ENCODE measurements at regions not wholly inside any gene's neighbourhood (a gene's known extent, or its start where the extent isn't known, plus 50 kb on each side); places are given as distances from the start of the nearest gene placed in this dataset.
A peak's percentile ranks its signal among the peaks of the same experiment; 100 is the strongest.
"Not testable (repeated sequence)": the region's sequence is repeated elsewhere in the genome, so short reads cannot be mapped to it uniquely, and the experiment has no call there.

DNA sequence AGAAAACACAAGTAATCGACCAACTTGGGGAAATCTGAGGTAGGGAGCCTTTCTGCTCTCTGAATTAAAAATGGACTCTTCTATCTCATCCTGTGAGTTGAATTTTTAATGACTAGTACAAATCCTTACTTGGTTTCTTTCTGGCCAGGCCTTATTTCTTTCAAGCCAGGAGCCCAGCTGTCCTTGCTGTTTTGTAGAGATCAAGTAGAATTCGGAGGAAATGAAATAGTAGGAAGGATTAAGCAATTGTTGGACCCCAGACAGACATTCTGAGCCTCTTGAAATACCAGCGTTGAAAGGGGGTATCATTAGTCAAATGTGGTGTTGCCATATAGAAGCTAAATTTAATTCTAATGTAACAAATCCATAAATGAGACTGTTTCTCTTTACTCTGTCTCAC, 53.7 kb upstream of the SMIM15 start:
- no peak for DNase-seq

DNA sequence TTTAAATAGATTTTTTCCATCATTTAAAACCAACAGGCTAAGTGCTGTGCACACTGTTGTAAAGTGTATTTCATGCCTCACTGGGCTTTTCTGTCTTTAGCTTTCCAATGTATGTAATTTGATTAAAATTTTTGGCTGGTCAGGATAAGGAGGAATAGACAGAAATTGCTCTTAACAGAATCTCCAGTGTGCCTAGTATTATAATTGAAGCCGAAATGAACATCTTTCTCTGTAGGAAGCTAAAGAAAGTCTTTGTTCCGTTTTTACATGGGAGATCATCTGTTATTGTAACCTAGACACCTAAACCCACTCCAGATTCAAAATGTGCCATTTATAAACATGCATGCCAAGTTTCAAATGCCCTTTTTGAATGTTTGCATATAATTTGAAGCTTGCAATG, 54.5 kb upstream of the SMIM15 start:
- DNase-seq = no peak

DNA sequence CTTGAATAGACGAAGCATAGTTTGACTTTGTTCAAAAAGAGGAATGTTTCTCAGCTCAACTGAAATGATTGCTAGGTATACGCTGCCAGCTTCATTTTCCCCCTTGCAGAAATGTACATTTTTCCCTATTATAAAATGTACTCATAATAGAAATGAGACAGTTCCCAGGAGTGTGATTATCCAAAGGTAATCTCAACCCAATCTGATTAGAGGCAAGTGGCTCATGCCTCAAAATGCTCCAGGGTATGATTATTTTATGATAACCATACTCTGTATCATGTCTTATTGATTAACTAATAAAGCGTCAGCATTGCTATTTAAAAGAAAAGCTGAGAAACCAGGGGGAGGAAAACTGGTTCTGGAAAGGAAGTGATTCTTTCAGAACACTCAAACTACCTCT, 54.9 kb upstream of the SMIM15 start:
- DNase-seq = no peak

DNA sequence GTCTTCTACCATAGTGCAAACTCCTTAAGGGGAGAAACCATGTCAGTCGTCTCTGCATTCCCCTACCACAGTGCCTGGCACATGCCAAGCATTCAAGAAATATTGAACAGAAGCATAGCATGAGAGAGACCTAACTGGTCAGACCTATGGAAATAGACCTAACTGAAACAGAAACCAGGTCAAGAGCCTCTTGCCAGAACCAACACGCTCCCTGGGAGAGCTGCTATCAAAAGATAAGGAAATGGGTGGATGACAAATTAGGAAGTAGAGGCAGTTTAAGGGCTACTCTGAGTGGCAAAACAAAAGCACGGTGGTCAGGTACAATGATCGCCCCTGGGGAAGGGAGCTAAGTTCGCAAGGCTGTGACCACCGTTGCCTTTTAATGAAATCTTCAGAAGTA, 66.0 kb upstream of the SMIM15 start:
- DNase-seq = no peak

DNA sequence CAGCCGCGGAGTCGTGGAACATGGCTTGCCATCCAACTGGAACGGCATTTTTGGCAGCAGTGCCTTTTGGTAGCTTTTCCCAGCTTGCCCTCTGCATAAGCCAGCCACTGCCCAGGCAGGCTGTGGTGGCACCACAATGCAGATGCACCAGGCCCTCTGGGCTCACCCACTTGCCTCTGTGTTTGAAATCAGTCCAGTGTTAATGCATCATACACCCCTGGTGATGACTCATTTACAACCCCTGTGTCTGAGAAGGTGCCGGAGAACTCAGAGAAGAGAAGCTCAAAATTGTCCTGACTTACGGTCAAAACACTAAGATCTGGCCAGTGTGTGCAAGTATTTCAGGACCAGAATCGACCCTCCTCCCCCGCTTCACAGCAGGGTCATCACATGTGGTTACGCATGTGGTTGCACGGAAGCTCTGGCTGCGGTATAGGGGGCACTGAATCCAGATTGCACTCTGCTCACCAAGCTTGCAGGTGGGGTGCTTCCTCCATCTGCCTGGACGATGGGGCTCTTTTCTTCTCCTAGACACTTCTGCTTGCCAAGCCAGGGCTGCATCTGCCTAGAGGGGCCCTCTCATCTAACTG, 66.5 kb upstream of the SMIM15 start:
- peak in 2 of 56 donors; percentile 2 to 33 for DNase-seq

DNA sequence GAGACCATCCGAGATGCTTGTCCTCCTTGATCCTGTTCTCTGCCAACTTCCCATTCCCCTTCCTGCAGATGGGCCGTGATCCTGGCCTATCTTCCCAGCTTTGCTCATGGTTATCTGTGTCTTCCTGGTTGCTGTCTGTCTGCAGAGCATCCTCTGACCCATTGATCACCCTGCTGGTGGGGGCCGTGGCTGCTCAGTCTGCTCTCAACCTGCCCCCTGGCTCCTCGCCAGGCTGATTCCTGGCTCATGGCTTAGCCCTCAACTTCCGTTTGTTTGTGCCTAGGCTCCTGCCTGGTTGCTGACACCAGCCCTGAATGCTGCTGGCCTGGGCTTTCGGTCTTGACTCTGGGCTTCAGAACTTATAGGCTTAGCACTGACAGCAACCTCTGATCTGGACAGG, 67.1 kb upstream of the SMIM15 start:
- DNase-seq = no peak

DNA sequence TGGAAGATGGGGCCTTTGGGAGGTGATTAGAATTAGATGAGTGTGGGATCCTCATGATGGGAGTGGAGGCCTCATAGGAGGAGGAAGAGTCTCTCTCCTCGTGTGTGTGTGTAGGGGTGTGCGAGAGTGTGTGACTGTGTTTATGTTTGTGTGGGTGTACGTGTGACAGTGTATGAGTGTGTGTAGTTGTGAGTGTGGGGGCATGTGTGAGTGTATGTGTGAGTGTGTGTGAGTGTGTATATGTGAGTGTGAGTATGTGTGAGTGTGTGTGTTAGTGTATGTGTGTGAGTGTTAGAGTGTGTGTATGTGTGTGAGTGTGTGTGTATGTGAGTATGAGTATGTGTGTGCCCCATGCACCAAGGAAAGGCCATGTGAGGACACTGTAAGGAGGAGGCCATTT, 68.2 kb upstream of the SMIM15 start:
- DNase-seq = no peak

DNA sequence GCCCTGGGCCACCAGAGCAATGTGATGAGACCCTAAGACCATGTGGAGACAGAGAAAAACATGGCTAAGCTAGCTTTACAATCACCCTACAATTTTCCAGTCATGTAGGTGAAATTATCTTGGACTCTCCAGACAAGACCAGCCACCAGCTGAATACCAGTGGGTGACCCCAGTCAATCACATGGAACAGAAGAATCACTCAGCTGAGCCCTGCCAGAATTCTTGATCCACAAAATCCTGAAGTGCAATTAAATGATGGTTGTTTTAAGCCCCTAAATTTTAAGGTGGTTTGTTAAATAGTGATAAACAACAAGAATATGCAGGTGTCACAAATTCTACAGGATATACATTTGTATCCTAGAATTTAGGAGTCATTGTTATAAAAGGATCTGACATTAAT, 69.5 kb upstream of the SMIM15 start:
- DNase-seq = no peak

DNA sequence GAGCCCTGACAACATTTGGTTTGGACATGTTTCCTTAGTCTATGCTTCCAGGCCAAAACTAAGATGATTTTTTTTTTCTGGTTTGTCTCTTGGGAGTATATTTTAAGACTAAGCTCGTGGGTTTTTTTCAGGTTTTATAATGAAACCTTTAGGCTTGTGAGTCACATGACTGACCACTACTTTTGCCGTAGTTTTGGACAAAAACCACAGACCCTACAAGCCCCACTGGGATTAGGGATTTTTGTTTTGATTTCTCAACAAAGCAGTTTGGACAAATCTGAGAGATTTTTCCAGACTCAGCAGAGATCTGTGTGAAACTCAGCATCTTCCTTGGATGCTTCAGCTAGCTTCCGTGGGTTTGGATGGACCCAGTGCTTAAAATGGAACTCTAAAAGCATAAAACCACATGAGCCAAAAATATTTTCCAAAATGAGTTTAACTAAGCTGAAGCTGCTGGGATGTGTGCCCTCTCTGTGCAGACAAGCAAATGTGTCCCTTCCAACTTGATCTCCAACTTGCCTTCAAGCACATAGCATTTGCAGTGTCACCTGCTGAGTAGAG, 70.3 kb upstream of the SMIM15 start:
- no peak for DNase-seq

DNA sequence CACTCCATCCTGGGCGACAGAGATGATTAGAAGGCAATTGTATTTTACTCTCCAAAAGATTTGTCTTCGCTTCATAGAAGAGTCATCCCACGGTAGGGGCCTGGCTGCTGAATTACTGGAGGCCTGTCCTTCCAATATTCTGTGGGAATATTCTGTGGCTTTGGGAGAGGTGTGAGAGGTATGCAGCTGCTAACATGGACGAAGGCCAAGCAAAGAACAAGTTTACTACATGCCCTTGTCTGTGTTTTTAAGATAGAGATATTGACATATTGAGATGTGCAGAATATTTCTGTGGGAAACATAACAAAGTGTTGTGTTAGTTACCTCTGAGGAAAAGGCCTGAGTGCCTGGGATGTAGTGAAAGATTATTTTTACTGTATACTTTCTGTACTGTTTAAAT, 71.8 kb upstream of the SMIM15 start:
- no peak for DNase-seq

DNA sequence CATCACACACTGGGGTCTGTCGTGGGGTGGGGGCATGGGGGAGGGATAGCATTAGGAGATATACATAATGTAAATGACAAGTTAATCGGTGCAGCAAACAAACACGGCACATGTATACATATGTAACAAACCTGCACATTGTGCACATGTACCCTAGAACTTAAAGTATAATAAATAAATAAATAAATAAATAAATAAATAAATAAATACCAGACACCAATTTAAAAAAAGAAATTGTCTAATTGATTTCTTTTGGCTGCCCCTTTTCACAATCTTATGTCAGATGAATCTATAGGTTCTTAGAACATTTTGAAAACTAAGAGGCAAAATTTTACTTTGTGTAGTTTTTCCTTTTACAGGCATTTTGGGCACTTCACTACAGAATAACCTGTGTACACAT, 74.4 kb upstream of the SMIM15 start:
- DNase-seq = not testable (repeated sequence)

DNA sequence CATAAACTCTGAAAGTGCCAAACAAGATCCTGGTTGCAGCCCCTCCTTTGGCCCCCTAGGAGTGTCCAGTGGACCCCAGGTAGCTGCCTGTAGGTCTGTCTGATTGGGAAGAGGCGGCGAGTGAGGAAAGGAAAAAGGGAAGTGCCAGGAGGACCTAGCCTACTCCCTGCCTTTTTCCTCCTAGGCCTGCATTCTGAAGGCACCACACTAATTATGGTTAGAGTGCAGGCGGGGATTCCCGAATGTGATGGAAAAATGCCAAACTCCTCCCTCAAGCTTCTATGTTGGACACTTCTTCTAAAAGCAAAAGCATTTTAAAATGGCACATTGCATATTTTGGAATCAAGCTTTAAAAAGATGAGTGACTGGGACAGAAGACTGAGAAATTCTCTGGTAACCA, 83.2 kb upstream of the SMIM15 start:
- DNase-seq = no peak

DNA sequence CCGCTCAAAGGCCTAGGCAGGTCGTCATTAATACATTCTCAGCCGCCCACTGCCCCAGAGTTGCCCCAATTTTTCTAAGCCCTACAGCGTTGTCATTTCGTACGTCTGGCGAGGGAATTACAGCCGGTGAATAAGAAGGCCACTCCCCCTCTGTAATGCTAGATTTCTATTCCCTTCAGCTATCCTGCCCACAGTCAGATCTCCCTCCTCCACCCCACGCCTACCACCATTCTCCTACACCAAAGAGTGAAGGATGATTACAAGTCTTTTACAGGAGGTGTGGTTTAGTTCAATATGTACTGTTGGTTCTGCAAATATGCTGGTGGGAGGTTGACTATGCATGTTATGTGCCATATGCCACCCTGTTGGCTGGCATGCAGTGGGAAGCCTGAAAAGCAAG, 83.7 kb upstream of the SMIM15 start:
- DNase-seq = peak in 17 of 56 donors; percentile 8 to 54 (median 30)

DNA sequence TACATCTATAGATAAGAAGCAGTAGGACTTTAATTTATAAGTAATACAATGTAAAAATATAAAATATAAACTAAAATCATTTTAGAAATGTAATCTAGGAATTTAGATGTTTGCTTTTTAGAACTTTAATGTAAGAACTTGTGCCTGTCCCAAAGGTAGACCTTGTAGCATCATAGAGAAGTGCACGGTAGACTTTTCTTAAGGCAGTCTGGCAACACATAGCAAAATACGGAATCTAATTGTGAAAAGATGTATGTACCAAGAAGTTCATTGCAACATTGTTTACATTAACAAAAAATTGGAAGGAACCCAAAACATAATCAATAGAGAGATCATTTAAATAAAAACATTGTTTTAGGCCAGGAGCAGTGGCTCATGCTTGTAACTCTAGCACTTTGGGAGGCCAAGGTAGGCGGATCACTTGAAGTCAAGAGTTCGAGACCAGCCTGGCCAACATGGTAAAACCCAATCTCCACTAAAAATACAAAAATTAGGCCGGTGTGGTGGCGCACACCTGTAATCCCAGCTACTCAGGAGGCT, 84.6 kb upstream of the SMIM15 start:
- DNase-seq = no peak

DNA sequence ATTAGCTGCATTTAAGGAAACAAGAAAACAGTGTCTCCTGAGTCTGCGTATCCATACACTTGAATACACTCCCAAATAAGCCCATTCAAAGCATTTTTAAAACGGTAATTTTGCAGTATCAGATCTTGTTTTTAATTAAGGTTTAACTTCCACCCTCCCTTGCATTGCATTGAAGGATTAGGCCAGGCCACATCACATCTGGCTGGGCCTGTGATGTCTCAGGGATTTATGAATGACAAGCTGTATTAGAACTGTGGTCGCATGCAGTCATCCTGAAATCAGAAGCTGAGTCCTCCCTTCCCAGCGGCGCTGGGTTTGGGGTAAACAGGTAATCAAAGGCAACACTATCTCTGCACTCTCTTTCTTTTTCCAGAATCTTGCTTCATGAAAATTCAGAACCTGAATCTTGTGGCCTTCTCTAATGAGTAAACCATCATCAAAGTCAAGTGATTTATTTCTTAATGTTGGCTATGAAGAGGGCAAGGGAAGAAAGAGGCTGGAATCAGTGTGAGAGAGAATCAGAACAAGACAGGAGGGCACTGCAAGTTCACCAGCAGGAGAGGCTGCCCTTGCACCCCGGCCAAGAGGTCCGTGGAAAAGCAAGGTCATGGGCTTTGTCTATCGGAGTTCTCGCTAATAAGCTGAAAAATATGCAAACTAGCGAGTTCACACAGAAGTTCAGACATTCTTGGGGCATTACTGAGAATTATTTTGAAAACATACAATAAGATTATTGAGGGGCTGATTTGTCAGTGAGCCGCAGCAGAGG, 80.0 kb upstream of the ZSWIM6 start:
- DNase-seq = no peak

DNA sequence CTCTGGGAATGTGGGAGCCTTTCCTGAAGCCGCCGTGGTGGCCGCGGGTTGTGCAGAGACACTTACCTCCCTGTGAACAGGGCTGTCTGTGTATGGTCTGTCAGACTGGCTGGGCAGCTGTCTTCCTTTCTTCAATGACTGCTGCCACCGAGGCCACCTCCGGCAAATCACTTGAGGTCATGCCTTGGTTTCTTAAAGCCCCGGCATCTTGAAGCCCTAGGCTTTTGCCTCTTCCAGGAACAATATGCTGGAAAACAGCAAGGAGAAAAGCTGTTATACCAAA, 79.5 kb upstream of the ZSWIM6 start:
- DNase-seq = no peak

DNA sequence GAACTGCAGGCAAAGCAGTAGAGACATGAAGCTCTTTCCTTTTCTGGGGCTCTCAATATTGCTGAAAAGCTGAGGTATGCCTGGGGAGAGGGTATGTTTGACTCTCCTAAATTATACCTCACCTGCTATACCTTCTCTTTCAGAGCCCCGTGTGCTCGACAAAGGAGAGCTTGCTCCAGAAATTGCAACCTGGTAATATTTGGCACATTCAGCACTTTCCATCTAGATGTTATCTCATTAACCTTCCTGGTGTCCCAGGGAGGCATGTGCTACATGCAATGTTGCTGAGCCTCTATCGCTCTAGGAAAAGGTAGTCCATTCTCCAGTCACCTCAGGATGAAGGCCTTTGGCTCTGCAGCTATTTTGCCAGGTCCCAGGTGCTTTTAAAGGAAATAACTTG, 78.5 kb upstream of the ZSWIM6 start:
- DNase-seq = no peak

DNA sequence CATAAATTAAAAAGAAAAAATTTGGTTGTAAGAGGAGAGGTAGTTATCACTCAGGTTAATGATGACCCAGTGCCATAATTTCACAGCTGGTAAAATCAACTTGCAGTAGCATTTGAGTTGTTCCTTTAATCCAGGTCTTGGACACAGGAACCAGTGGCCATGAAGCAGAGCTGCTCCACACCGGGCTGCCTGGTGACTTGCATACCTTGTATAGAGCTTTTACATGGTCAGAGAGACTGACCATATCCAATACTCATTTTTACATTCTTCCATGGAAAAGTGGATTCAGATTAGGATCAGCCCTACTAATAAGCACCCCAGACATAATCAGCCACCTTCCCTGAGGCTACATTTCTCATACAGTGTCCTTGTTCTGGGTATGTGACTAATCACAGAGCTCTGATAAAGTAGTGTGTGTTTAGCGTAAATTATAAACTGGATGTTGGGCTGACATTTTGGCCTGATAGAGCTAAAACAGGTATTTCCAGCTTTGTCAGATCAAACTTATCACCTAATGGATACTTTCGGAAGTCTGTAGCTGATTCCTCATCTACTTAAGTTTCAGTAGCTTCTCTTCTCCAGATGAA, 77.0 kb upstream of the ZSWIM6 start:
- DNase-seq = no peak

DNA sequence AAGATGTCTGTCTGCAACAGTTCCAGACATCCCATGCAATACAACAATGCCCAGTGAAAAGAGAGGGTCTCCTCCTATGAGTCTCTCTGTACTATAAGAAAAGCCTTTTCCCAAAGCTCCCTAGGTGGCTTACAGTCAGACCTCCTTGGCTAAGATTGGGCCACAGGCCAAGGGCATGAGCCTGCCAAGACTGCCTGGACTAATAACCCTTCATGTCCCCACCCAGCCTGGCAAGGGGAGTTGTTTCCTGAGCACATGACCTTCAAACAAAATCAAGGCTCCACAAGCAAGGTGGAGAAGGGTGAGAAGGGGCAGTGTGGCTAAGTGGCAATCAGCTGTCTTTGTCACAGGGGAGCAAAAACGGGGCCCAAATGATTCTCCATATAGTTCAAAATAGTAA, 75.6 kb upstream of the ZSWIM6 start:
- peak in 6 of 56 donors; percentile 4 to 26 (median 18) for DNase-seq

DNA sequence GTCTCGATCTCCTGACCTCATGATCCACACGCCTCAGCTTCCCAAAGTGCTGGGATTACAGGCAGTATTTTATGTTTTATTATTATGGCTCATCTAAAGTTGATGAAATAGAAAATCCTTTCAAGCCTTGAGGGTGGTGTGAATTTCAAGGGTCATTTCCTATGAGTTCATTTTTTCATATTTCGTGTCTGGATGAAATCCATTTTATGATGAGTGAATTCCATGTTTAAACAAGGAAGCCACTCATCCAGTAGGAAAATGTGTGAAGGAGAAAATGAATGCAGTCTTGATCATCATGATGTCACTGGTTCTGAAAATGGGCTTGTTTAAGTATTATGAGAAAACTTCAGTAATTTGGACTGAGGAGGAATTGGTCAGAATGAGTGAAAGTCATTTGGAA, 74.6 kb upstream of the ZSWIM6 start:
- no peak for DNase-seq

DNA sequence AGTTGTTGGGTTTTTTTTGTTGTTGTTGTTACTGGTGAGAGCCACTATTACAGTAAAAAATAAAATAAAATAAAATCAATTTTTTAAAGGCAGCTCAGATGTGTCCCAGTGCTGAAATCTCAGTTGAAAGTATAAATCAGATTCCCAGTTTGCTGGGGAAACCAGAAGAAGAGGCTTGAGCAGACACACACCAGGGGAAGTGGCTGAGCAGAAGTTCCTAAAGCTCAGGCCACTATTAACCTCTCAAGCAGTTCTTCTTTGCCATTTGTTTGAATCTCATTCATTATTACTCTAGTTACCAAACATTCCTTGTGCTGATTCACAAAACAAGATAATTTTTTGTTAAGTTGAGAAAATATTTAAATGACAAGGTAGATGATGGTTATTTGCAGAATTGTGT, 70.9 kb upstream of the ZSWIM6 start:
- no peak for DNase-seq

DNA sequence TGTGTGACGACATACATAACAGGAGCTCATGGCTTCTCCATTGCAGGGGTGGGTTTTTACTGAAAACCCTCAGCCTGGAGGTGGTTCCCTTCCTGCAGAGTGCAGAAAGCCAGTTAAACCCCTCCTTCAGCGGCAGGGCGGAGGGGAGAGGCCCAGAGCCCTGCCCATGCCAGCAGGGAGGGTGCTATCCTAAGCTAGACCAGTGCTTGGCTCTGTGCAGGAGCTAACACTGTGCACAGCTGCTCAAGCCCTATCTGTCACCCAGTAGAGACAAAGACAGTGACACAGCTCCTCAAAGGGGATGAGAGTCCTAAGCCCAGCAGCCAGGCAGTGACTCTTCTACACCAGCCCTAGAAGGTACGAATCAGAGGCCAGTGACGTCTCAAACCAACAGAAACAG, 70.0 kb upstream of the ZSWIM6 start:
- DNase-seq = no peak

DNA sequence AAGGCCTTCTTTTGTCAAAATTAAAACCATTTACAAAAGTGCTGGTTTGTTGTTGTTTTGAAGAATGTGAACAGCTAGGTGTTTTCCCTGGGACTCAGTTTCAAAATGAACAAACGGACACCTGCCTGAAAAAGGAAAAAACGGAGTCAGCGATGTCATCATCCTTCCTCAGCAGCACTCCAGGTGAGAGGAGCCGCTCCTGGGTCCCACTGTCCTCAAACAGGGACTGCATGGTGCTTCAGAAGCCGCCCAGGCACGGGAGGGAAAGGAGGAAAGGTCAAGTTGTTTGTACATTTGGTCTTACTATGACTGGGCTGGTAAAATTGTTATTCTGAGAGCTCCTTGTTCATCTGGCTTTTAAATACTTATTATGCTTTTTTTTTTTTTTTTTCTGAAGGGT, 69.0 kb upstream of the ZSWIM6 start:
- DNase-seq = no peak

Data from nucleus accumbens (tissue), 56 donors.